ENCODE measurements at regions not wholly inside any gene's neighbourhood (a gene's known extent, or its start where the extent isn't known, plus 50 kb on each side); places are given as distances from the start of the nearest gene placed in this dataset.

DNA sequence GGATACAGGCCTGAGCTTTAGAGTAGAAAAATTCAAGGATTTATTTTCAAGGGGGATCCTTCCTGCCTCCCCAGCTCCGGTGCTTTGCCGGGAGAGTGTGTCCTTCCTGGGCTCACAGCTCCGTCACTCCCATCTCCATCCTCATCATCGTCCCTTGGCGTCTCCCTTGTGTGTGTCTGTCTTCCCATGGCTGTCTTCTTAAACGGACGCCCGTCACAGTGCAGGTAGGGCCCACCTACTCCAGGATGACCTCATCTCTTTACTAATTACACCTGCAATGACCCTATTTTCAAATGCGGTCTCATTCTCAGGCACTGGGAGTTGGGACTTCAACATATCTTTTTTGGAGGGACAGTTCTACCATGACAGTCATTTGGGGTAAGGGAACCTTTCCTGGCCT is 320.3 kb upstream of the C1orf174 start:
- Mint-ChIP-seq H3K27ac (no peak overlapping the region), H3K4me1 (ENCODE audit: low read depth) (no peaks in the 10 kb centered on the region), H3K9me3 (peaks cover 77% of the 10 kb centered on the region), H3K27me3 (ENCODE audit: insufficient read depth) (peaks cover 2% of the 10 kb centered on the region; the same call in 1 of the 2 replicates), H3K36me3 (ENCODE audit: low read depth) (no peaks in the 10 kb centered on the region; the same call in 1 of the 2 replicates), H3K4me3 (no peak overlapping the region)
- TF ChIP-seq CTCF (IDR thresholded peaks at IDR 0.05) = no peak
- no peak for DNase-seq

- H3K27ac Mint-ChIP-seq = no peak overlapping the region
- H3K9me3 Mint-ChIP-seq = peaks cover 74% of the 10 kb centered on the region
- no peaks in the 10 kb centered on the region; the same call in 1 of the 2 replicates for H3K36me3 Mint-ChIP-seq (ENCODE audit: low read depth)
- H3K4me1 Mint-ChIP-seq (ENCODE audit: low read depth) = no peaks in the 10 kb centered on the region
- H3K27me3 Mint-ChIP-seq (ENCODE audit: insufficient read depth) = peaks cover 2% of the 10 kb centered on the region; the same call in 1 of the 2 replicates
- no peak for TF ChIP-seq CTCF (IDR thresholded peaks at IDR 0.05)
- no peak overlapping the region for H3K4me3 Mint-ChIP-seq
- DNase-seq = no peak
Observed at GRCh38 chr1:4221107-4221506, 321.0 kb upstream of the C1orf174 start.

- DNase-seq = no peak
- TF ChIP-seq CTCF (IDR thresholded peaks at IDR 0.05) = no peak
- peaks cover 68% of the 10 kb centered on the region for H3K9me3 Mint-ChIP-seq
- H3K4me3 Mint-ChIP-seq = no peak overlapping the region
- no peaks in the 10 kb centered on the region for H3K4me1 Mint-ChIP-seq (ENCODE audit: low read depth)
- H3K27ac Mint-ChIP-seq = no peak overlapping the region
- no peaks in the 10 kb centered on the region; the same call in 1 of the 2 replicates for H3K36me3 Mint-ChIP-seq (ENCODE audit: low read depth)
- H3K27me3 Mint-ChIP-seq (ENCODE audit: insufficient read depth) = peaks cover 2% of the 10 kb centered on the region; the same call in 1 of the 2 replicates
Observed at GRCh38 chr1:4224684-4225467, 324.8 kb upstream of the C1orf174 start.

DNA sequence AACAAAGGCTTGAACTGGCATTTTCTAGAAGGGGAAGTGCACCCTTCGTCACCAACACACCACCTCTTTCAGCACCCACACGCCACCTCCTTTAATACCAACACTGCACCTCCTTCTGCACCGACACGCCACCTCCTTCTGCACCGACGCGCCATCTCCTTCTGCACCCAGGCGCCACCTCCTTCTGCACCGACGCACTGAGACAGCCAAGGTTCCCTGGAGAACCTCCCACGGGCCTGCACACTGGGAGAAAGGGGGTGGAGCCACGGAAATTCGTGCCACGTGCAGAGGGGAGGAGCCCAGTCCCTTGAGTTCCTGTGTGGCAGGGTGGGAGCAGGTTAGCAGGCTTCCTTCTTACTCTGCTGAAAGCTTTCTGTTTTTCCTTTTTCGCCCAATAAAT is 327.9 kb upstream of the C1orf174 start:
- Mint-ChIP-seq H3K36me3 (ENCODE audit: low read depth) (no peaks in the 10 kb centered on the region; the same call in 1 of the 2 replicates), H3K9me3 (peaks cover 62% of the 10 kb centered on the region), H3K4me1 (ENCODE audit: low read depth) (no peaks in the 10 kb centered on the region), H3K4me3 (no peak overlapping the region), H3K27me3 (ENCODE audit: insufficient read depth) (no peaks in the 10 kb centered on the region; the same call in 1 of the 2 replicates), H3K27ac (no peak overlapping the region)
- no peak for DNase-seq
- TF ChIP-seq CTCF (IDR thresholded peaks at IDR 0.05) = no peak

DNA sequence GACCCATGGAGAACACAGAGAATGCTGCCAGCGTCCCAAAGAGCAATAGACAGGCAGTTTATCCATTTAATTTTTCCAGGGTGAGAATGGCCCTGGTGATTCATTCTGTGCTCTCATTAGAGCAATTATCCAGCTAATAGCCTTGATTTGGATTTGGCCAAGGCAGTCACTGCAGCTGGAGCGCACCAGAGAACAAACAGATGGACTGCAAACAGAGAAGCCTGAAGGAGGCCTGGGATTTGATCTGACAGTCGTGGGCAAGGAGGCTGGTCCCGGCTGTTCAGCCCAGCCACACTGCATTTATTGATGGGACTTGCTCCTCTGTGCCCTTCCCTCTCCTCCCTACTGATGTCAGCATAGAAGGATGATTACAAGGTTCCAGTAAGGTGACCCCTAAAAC is 353.9 kb upstream of the C1orf174 start:
- H3K4me1 Mint-ChIP-seq (ENCODE audit: low read depth) = no peaks in the 10 kb centered on the region
- H3K9me3 Mint-ChIP-seq = peaks cover 53% of the 10 kb centered on the region
- no peak for DNase-seq
- no peak overlapping the region for H3K27ac Mint-ChIP-seq
- H3K4me3 Mint-ChIP-seq = no peak overlapping the region
- no peak for TF ChIP-seq CTCF (IDR thresholded peaks at IDR 0.05)
- no peaks in the 10 kb centered on the region for H3K27me3 Mint-ChIP-seq (ENCODE audit: insufficient read depth)
- H3K36me3 Mint-ChIP-seq (ENCODE audit: low read depth) = peaks cover 11% of the 10 kb centered on the region; the same call in 1 of the 2 replicates
